Osteoblast (primary cell): ENCODE measurements at regions not wholly inside any gene's neighbourhood (a gene's known extent, or its start where the extent isn't known, plus 50 kb on each side); places are given as distances from the start of the nearest gene placed in this dataset.

Experiments
- DNase-seq: peaks from one replicate; pipeline ENCODE4 v3.0.0; 2011; ENCODE audit warnings: low spot score, mixed read lengths; ENCODE audit not compliant: insufficient read length; ENCODE audit errors: missing footprints
- H2AFZ ChIP-seq: 2 replicates; pipeline ENCODE4 v1.6.0; 2011; ENCODE audit warnings: mild to moderate bottlenecking, low read length
- H3K27ac ChIP-seq: 2 replicates; pipeline ENCODE4 v1.5.1; 2011; ENCODE audit warnings: mild to moderate bottlenecking, low read depth, low read length, moderate library complexity
- H3K27me3 ChIP-seq: 2 replicates; pipeline ENCODE4 v1.6.0; 2012; ENCODE audit warnings: mild to moderate bottlenecking, control low read depth, inconsistent platforms, low read length, moderate library complexity; ENCODE audit not compliant: insufficient read depth
- H3K36me3 ChIP-seq: 2 replicates; pipeline ENCODE4 v1.5.1; 2011; ENCODE audit warnings: mild to moderate bottlenecking, low read length, control low read depth, moderate library complexity; ENCODE audit not compliant: insufficient read depth
- H3K4me1 ChIP-seq: 2 replicates; pipeline ENCODE4 v1.5.1; 2011; ENCODE audit warnings: mild to moderate bottlenecking, low read length, control low read depth, moderate library complexity; ENCODE audit not compliant: insufficient read depth
- H3K4me2 ChIP-seq: 2 replicates; pipeline ENCODE4 v1.6.0; 2011; ENCODE audit warnings: mild to moderate bottlenecking, low read length; ENCODE audit not compliant: insufficient read depth
- H3K4me3 ChIP-seq: fragments of 200-600 bp; sonication (generic); 3 replicates; pipeline ENCODE4 v1.5.1; 2012; ENCODE audit warnings: mild to moderate bottlenecking, low read length, inconsistent platforms; ENCODE audit not compliant: insufficient read depth
- H3K79me2 ChIP-seq: 2 replicates; pipeline ENCODE4 v1.6.0; 2012; ENCODE audit warnings: mild to moderate bottlenecking, low read length, control low read depth, inconsistent platforms; ENCODE audit not compliant: insufficient read depth
- H3K9me3 ChIP-seq: 2 replicates; pipeline ENCODE4 v1.5.1; 2011; ENCODE audit warnings: low read depth, low read length, control low read depth
- H4K20me1 ChIP-seq: 2 replicates; pipeline ENCODE4 v1.6.0; 2012; ENCODE audit warnings: mild to moderate bottlenecking, low read length, control low read depth; ENCODE audit not compliant: insufficient read depth
- CTCF ChIP-seq: IDR thresholded peaks from 2 replicates; pipeline ENCODE4 v1.5.1; 2011; ENCODE audit warnings: mild to moderate bottlenecking, low read depth, low read length, moderate library complexity; ENCODE audit errors: extremely low read depth

- Histone ChIP-seq H3K27ac (no peak overlapping the region), H3K79me2 (no peaks in the 10 kb centered on the region), H3K27me3 (no peaks in the 10 kb centered on the region), H3K4me3 (no peak overlapping the region), H3K36me3 (no peaks in the 10 kb centered on the region), H3K4me2 (no peak overlapping the region), H3K4me1 (no peaks in the 10 kb centered on the region), H2AFZ (no peak overlapping the region), H3K9me3 (no peaks in the 10 kb centered on the region), H4K20me1 (no peaks in the 10 kb centered on the region)
- TF ChIP-seq CTCF: no peak
- no peak for DNase-seq
These were observed 219.0 kb downstream of the KLHL4 start for GRCh38 chrX:87736576-87736975.

GRCh38 chrX:87744391-87744790, 226.8 kb downstream of the KLHL4 start:
- H3K79me2 ChIP-seq: no peaks in the 10 kb centered on the region
- H3K4me3 ChIP-seq: no peak overlapping the region
- no peaks in the 10 kb centered on the region for H3K4me1 ChIP-seq
- no peak for DNase-seq
- TF ChIP-seq CTCF: no peak
- H3K36me3 ChIP-seq: no peaks in the 10 kb centered on the region
- H4K20me1 ChIP-seq: no peaks in the 10 kb centered on the region
- no peak overlapping the region for H3K27ac ChIP-seq
- no peak overlapping the region for H2AFZ ChIP-seq
- no peaks in the 10 kb centered on the region for H3K27me3 ChIP-seq
- H3K9me3 ChIP-seq: no peaks in the 10 kb centered on the region
- H3K4me2 ChIP-seq: no peak overlapping the region

- H3K36me3 ChIP-seq: no peaks in the 10 kb centered on the region
- no peaks in the 10 kb centered on the region for H4K20me1 ChIP-seq
- no peak overlapping the region for H3K4me3 ChIP-seq
- H3K9me3 ChIP-seq: no peaks in the 10 kb centered on the region
- no peak overlapping the region for H3K27ac ChIP-seq
- H3K27me3 ChIP-seq: no peaks in the 10 kb centered on the region
- H2AFZ ChIP-seq: no peak overlapping the region
- no peaks in the 10 kb centered on the region for H3K4me1 ChIP-seq
- H3K79me2 ChIP-seq: no peaks in the 10 kb centered on the region
- TF ChIP-seq CTCF: no peak
- no peak for DNase-seq
- H3K4me2 ChIP-seq: no peak overlapping the region
These were observed 237.9 kb downstream of the KLHL4 start for GRCh38 chrX:87755493-87755892.

- H2AFZ ChIP-seq: no peak overlapping the region
- no peak overlapping the region for H3K27ac ChIP-seq
- no peaks in the 10 kb centered on the region for H3K4me1 ChIP-seq
- no peak overlapping the region for H3K4me3 ChIP-seq
- H3K9me3 ChIP-seq: peaks cover 5% of the 10 kb centered on the region
- no peaks in the 10 kb centered on the region for H4K20me1 ChIP-seq
- TF ChIP-seq CTCF: no peak
- H3K4me2 ChIP-seq: no peak overlapping the region
- no peaks in the 10 kb centered on the region for H3K36me3 ChIP-seq
- H3K27me3 ChIP-seq: no peaks in the 10 kb centered on the region
- H3K79me2 ChIP-seq: no peaks in the 10 kb centered on the region
- DNase-seq: no peak
These were observed 271.4 kb downstream of the KLHL4 start for GRCh38 chrX:87788976-87789375.
